ENCODE measurements at regions not wholly inside any gene's neighbourhood (a gene's known extent, or its start where the extent isn't known, plus 50 kb on each side); places are given as distances from the start of the nearest gene placed in this dataset.

DNA sequence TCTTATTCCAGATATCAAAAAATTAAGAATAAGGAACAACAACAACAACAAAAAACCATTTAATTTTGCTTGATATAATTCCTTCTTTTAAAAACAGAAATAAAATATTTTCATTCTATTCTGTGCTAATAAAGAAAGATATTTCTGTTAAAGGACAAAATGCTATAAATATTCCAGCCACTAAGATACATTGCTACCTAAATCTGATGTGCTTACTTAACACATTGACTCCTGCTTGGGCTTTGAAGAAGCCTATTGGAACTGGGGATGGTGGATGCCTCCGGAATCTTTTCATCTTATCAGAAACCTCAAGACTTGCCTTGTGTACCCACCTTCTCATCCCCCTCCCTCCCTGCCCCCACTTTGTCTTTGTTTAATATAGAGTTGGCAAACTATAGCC lies 320.2 kb downstream of the MEX3B start:
- H2AFZ ChIP-seq: no peak overlapping the region
- Mint-ChIP-seq H3K9me3 (peaks cover 62% of the 10 kb centered on the region), H3K27ac (no peak overlapping the region), H3K4me1 (no peaks in the 10 kb centered on the region), H3K36me3 (ENCODE audit: low read depth) (peaks cover 56% of the 10 kb centered on the region), H3K27me3 (ENCODE audit: insufficient read depth, low read depth, poor library complexity) (peaks cover 4% of the 10 kb centered on the region), H3K4me3 (no peak overlapping the region)
- H3K27me3 ChIP-seq (ENCODE audit: insufficient read depth): no peaks in the 10 kb centered on the region
- TF ChIP-seq POLR2AphosphoS5 (IDR thresholded peaks at IDR 0.05; ENCODE audit: low read depth): no peak
- TF ChIP-seq EZH2 (IDR thresholded peaks at IDR 0.05; ENCODE audit: low read depth, unreplicated experiment): no peak
- TF ChIP-seq, protein P1, sequence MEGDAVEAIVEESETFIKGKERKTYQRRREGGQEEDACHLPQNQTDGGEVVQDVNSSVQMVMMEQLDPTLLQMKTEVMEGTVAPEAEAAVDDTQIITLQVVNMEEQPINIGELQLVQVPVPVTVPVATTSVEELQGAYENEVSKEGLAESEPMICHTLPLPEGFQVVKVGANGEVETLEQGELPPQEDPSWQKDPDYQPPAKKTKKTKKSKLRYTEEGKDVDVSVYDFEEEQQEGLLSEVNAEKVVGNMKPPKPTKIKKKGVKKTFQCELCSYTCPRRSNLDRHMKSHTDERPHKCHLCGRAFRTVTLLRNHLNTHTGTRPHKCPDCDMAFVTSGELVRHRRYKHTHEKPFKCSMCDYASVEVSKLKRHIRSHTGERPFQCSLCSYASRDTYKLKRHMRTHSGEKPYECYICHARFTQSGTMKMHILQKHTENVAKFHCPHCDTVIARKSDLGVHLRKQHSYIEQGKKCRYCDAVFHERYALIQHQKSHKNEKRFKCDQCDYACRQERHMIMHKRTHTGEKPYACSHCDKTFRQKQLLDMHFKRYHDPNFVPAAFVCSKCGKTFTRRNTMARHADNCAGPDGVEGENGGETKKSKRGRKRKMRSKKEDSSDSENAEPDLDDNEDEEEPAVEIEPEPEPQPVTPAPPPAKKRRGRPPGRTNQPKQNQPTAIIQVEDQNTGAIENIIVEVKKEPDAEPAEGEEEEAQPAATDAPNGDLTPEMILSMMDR (conservative IDR thresholded peaks at IDR 0.05; ENCODE audit: low read depth in 2 of 2): no peak
- no peak for TF ChIP-seq ZNF331 (CRISPR knock-in tag; IDR thresholded peaks at IDR 0.05; ENCODE audit: low read depth)
- DNase-seq (ENCODE audit: low spot score): peak; percentile 26
- no peaks in the 10 kb centered on the region for H3K9me2 ChIP-seq (ENCODE audit: insufficient read depth)
- no peaks in the 10 kb centered on the region for H3F3A ChIP-seq (replicated peaks; ENCODE audit: low read depth)
- H3K79me2 ChIP-seq (replicated peaks; ENCODE audit: insufficient read depth): peaks cover 13% of the 10 kb centered on the region
- ATAC-seq: no peak
- H4K20me1 ChIP-seq (replicated peaks; ENCODE audit: insufficient read depth): no peaks in the 10 kb centered on the region
- H3K4me1 ChIP-seq (ENCODE audit: insufficient read depth): no peaks in the 10 kb centered on the region
- H3K36me3 ChIP-seq (ENCODE audit: insufficient read depth): peaks cover 14% of the 10 kb centered on the region; the same call in 1 of the 2 replicates
- no peak overlapping the region for H3K4me2 ChIP-seq
- H3K27ac ChIP-seq (ENCODE audit: low read depth): no peak overlapping the region
- H3K4me3 ChIP-seq: no peak overlapping the region

DNA sequence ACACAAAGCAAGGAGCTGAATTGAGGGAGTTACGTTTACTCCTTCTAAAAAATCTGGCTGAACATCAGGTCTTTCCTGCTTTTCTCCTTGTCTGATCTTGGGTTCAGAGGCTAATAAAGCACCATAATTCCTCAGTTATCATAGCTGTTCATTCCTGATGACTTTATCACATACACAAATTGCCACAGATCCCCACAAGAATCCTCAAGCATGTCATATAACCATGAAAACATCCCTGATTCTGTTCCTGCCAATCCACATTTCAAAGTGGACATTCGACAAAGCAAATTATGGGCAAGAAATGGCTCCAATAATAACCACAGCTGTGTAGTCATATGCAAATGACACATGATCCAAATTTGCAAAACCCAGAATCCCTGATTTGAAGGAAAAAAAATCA lies 321.3 kb downstream of the MEX3B start:
- Mint-ChIP-seq H3K4me1 (no peaks in the 10 kb centered on the region), H3K27ac (no peak overlapping the region), H3K36me3 (ENCODE audit: low read depth) (peaks cover 48% of the 10 kb centered on the region), H3K27me3 (ENCODE audit: insufficient read depth, low read depth, poor library complexity) (peaks cover 2% of the 10 kb centered on the region), H3K4me3 (no peak overlapping the region), H3K9me3 (peaks cover 54% of the 10 kb centered on the region)
- H3K27ac ChIP-seq (ENCODE audit: low read depth): no peak overlapping the region
- H3F3A ChIP-seq (replicated peaks; ENCODE audit: low read depth): no peaks in the 10 kb centered on the region
- H3K36me3 ChIP-seq (ENCODE audit: insufficient read depth): peaks cover 14% of the 10 kb centered on the region; the same call in 1 of the 2 replicates
- no peaks in the 10 kb centered on the region for H4K20me1 ChIP-seq (replicated peaks; ENCODE audit: insufficient read depth)
- no peak for ATAC-seq
- no peak overlapping the region for H3K4me2 ChIP-seq
- DNase-seq (ENCODE audit: low spot score): no peak
- H3K9me2 ChIP-seq (ENCODE audit: insufficient read depth): no peaks in the 10 kb centered on the region
- no peak overlapping the region for H3K4me3 ChIP-seq
- H2AFZ ChIP-seq: no peak overlapping the region
- H3K27me3 ChIP-seq (ENCODE audit: insufficient read depth): no peaks in the 10 kb centered on the region
- no peaks in the 10 kb centered on the region for H3K4me1 ChIP-seq (ENCODE audit: insufficient read depth)
- H3K79me2 ChIP-seq (replicated peaks; ENCODE audit: insufficient read depth): peaks cover 13% of the 10 kb centered on the region
- TF ChIP-seq EZH2phosphoT487 (IDR thresholded peaks at IDR 0.05; ENCODE audit: unreplicated experiment) (no peak), EZH2 (IDR thresholded peaks at IDR 0.05; ENCODE audit: low read depth, unreplicated experiment) (no peak), STAT1 (IDR thresholded peaks at IDR 0.05; ENCODE audit: unreplicated experiment) (no peak), ZNF114 (CRISPR knock-in tag; IDR thresholded peaks at IDR 0.05) (no peak), CREB1 (CRISPR knock-in tag; IDR thresholded peaks at IDR 0.05; ENCODE audit: low read depth) (no peak), NANOG (IDR thresholded peaks at IDR 0.05; ENCODE audit: borderline replicate concordance) (no peak), ZNF331 (CRISPR knock-in tag; IDR thresholded peaks at IDR 0.05; ENCODE audit: low read depth) (no peak)
- TF ChIP-seq, protein P2, sequence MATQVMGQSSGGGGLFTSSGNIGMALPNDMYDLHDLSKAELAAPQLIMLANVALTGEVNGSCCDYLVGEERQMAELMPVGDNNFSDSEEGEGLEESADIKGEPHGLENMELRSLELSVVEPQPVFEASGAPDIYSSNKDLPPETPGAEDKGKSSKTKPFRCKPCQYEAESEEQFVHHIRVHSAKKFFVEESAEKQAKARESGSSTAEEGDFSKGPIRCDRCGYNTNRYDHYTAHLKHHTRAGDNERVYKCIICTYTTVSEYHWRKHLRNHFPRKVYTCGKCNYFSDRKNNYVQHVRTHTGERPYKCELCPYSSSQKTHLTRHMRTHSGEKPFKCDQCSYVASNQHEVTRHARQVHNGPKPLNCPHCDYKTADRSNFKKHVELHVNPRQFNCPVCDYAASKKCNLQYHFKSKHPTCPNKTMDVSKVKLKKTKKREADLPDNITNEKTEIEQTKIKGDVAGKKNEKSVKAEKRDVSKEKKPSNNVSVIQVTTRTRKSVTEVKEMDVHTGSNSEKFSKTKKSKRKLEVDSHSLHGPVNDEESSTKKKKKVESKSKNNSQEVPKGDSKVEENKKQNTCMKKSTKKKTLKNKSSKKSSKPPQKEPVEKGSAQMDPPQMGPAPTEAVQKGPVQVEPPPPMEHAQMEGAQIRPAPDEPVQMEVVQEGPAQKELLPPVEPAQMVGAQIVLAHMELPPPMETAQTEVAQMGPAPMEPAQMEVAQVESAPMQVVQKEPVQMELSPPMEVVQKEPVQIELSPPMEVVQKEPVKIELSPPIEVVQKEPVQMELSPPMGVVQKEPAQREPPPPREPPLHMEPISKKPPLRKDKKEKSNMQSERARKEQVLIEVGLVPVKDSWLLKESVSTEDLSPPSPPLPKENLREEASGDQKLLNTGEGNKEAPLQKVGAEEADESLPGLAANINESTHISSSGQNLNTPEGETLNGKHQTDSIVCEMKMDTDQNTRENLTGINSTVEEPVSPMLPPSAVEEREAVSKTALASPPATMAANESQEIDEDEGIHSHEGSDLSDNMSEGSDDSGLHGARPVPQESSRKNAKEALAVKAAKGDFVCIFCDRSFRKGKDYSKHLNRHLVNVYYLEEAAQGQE (IDR thresholded peaks at IDR 0.05; ENCODE audit: unreplicated experiment): no peak
- TF ChIP-seq, protein P3, sequence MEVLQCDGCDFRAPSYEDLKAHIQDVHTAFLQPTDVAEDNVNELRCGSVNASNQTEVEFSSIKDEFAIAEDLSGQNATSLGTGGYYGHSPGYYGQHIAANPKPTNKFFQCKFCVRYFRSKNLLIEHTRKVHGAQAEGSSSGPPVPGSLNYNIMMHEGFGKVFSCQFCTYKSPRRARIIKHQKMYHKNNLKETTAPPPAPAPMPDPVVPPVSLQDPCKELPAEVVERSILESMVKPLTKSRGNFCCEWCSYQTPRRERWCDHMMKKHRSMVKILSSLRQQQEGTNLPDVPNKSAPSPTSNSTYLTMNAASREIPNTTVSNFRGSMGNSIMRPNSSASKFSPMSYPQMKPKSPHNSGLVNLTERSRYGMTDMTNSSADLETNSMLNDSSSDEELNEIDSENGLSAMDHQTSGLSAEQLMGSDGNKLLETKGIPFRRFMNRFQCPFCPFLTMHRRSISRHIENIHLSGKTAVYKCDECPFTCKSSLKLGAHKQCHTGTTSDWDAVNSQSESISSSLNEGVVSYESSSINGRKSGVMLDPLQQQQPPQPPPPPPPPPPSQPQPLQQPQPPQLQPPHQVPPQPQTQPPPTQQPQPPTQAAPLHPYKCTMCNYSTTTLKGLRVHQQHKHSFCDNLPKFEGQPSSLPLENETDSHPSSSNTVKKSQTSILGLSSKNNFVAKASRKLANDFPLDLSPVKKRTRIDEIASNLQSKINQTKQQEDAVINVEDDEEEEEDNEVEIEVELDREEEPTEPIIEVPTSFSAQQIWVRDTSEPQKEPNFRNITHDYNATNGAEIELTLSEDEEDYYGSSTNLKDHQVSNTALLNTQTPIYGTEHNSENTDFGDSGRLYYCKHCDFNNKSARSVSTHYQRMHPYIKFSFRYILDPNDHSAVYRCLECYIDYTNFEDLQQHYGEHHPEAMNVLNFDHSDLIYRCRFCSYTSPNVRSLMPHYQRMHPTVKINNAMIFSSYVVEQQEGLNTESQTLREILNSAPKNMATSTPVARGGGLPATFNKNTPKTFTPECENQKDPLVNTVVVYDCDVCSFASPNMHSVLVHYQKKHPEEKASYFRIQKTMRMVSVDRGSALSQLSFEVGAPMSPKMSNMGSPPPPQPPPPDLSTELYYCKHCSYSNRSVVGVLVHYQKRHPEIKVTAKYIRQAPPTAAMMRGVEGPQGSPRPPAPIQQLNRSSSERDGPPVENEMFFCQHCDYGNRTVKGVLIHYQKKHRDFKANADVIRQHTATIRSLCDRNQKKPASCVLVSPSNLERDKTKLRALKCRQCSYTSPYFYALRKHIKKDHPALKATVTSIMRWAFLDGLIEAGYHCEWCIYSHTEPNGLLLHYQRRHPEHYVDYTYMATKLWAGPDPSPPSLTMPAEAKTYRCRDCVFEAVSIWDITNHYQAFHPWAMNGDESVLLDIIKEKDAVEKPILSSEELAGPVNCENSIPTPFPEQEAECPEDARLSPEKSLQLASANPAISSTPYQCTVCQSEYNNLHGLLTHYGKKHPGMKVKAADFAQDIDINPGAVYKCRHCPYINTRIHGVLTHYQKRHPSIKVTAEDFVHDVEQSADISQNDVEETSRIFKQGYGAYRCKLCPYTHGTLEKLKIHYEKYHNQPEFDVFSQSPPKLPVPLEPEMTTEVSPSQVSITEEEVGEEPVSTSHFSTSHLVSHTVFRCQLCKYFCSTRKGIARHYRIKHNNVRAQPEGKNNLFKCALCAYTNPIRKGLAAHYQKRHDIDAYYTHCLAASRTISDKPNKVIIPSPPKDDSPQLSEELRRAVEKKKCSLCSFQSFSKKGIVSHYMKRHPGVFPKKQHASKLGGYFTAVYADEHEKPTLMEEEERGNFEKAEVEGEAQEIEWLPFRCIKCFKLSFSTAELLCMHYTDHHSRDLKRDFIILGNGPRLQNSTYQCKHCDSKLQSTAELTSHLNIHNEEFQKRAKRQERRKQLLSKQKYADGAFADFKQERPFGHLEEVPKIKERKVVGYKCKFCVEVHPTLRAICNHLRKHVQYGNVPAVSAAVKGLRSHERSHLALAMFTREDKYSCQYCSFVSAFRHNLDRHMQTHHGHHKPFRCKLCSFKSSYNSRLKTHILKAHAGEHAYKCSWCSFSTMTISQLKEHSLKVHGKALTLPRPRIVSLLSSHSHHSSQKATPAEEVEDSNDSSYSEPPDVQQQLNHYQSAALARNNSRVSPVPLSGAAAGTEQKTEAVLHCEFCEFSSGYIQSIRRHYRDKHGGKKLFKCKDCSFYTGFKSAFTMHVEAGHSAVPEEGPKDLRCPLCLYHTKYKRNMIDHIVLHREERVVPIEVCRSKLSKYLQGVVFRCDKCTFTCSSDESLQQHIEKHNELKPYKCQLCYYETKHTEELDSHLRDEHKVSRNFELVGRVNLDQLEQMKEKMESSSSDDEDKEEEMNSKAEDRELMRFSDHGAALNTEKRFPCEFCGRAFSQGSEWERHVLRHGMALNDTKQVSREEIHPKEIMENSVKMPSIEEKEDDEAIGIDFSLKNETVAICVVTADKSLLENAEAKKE (CRISPR knock-in tag; IDR thresholded peaks at IDR 0.05): no peak

Data from GM23338 (cell line).